PFSK-1 (cell line): ENCODE measurements at regions not wholly inside any gene's neighbourhood (a gene's known extent, or its start where the extent isn't known, plus 50 kb on each side); places are given as distances from the start of the nearest gene placed in this dataset.

ENCODE experiments used
- FOXP2 ChIP-seq: optimal IDR thresholded peaks from 2 replicates; pipeline ENCODE3; 2011; ENCODE audit warnings: borderline replicate concordance, control low read depth, inconsistent platforms; ENCODE audit not compliant: insufficient read depth; ENCODE audit errors: extremely low read length, extremely low read depth
- POLR2AphosphoS5 ChIP-seq: IDR thresholded peaks from 2 replicates; pipeline ENCODE4 v1.6.1; 2012; ENCODE audit warnings: low read depth, mild to moderate bottlenecking, control low read depth, low read length, moderate library complexity
- REST ChIP-seq, 2 experiments: IDR thresholded peaks; 2 replicates each; pipeline versions ENCODE4 v1.6.1 to v1.8.0; 2011 to 2012; ENCODE audit warnings: low read depth in 2 of 2, low read length in 2 of 2, control low read depth in 1 of 2, inconsistent platforms in 1 of 2, mild to moderate bottlenecking in 1 of 2, moderate library complexity in 1 of 2; ENCODE audit not compliant: insufficient read depth in 1 of 2
- SIN3A ChIP-seq: IDR thresholded peaks from 2 replicates; pipeline ENCODE4 v1.6.1; 2012; ENCODE audit warnings: mild to moderate bottlenecking, low read length, moderate library complexity, borderline replicate concordance; ENCODE audit not compliant: insufficient read depth
- TAF1 ChIP-seq: IDR thresholded peaks from 2 replicates; pipeline ENCODE4 v1.6.1; 2012; ENCODE audit warnings: low read length, control low read depth, borderline replicate concordance; ENCODE audit not compliant: insufficient read depth

- TF ChIP-seq POLR2AphosphoS5 (no peak), FOXP2 (no peak), TAF1 (no peak), SIN3A (no peak), REST (IDR thresholded peaks at IDR 0.05; ENCODE audit: insufficient read depth in 1 of 2, low read depth in 2 of 2, low read length in 2 of 2) (no peak)
These were observed 87.9 kb downstream of the HIF1AN start for GRCh38 chr10:100623521-100624230.

DNA sequence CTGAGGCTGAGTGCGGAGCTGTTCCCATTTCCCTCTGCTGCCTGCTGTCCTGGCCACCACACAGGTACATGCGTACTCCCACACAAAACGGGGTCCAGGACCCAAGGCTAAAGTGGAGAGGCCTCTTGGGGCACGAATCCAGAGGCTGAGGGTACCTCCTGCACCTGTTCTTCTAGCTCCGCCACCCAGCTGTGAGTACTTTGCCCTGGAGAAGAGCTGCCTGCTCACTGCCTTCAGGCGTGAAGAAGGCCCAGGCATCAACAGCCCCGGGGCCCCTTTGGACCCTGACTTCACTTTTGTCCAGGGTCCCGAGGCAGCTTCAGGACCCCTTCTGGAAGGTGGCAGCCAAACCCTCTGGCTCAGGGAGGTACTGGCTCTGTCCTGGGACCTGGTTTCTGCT is 88.6 kb downstream of the HIF1AN start:
- no peak for TF ChIP-seq SIN3A

- TF ChIP-seq FOXP2 (no peak), TAF1 (no peak), POLR2AphosphoS5 (no peak), SIN3A (no peak), REST (IDR thresholded peaks at IDR 0.05; ENCODE audit: insufficient read depth in 1 of 2, low read depth in 2 of 2, low read length in 2 of 2) (no peak)
These were observed 90.1 kb downstream of the HIF1AN start for GRCh38 chr10:100625816-100626215.

DNA sequence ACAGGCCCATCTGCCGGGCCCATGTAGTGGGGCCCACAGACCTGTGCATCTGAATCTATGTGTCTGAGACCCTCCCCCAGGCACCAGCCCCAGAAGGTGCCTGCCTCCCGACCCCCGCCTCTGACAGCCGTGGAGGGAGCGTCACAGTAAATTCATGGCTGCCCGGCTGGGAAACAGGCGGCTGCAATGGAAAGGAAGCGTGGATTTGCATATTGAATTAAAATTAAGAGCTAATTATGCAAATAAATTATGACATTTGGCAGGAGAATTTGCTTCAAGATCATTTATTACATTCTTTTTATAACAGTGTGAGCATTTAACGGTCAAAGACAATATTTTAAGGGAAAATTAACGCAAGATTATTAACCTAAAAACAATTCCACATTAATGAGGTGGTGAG is 92.3 kb downstream of the HIF1AN start:
- TF ChIP-seq TAF1 (no peak), SIN3A (no peak), FOXP2 (no peak), POLR2AphosphoS5 (no peak), REST (IDR thresholded peaks at IDR 0.05; ENCODE audit: insufficient read depth in 1 of 2, low read depth in 2 of 2, low read length in 2 of 2) (no peak)

DNA sequence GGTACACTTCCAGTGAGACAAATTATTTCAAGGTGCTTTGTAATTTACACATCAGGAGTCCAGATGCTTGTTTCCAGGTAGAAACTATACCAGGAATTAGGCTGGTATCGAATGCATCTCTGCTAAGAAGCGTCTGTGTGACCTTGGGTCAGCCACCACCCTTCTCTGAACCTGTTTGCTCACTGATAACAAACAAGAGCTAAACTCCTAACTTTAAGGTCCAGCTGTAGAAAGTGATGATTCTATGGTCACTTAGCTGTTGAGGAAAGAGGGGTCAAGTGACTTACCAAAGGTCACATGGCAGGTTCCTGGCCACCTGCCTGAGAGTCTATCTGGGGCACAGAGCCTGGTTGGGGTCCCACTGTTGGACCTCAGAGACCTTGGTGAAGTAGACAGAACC is 95.4 kb downstream of the HIF1AN start:
- TF ChIP-seq SIN3A (no peak), REST (IDR thresholded peaks at IDR 0.05; ENCODE audit: insufficient read depth in 1 of 2, low read depth in 2 of 2, low read length in 2 of 2) (no peak), FOXP2 (no peak), POLR2AphosphoS5 (no peak), TAF1 (no peak)
